ENCODE measurements at regions not wholly inside any gene's neighbourhood (a gene's known extent, or its start where the extent isn't known, plus 50 kb on each side); places are given as distances from the start of the nearest gene placed in this dataset.

DNA sequence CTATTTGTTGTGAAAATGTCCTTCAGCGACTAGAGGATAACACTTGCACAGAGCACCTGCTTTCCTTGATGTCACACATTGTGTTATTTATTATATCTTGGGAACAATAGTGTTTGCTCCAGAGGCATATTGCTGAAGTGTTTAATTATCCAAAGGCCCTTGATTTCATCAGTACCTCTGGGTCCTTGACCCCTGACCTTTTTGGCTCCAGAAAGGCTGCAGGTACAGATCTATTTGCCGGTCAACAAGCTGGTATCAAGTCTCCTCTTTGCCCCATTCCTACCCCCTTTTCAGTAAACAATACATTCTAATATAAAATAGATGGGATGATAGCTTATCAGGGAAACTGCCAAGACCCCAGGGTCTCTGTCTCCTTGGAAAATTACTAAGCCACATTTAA is 206.8 kb downstream of the DACT1 start (continued):
- no peak for TF ChIP-seq SUZ12 (IDR thresholded peaks at IDR 0.05; ENCODE audit: low read length)
- no peak for TF ChIP-seq JUN (IDR thresholded peaks at IDR 0.05; ENCODE audit: low read depth, low read length)
